ENCODE measurements at regions not wholly inside any gene's neighbourhood (a gene's known extent, or its start where the extent isn't known, plus 50 kb on each side); places are given as distances from the start of the nearest gene placed in this dataset.

DNA sequence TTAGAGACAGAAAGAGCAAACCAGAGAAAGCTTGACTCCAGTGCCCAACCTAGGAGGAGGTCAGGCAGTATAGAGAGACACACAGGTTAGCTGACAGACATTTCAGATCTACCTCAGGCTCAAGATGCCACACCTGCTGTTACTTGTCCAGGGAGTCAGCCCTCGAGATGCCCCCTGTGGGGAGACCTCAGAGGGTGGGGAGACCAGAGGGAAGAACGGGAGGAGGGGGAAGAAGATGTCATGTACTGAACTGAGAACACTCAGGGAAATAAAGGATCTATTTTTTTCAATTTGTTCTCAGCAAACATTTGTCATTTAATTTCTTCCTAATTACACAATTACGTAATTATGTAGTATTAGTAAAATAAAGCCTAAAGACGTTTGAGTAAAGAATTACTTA lies 196.3 kb upstream of the CADM1 start (continued):
- TF ChIP-seq OSR1 (CRISPR knock-in tag; IDR thresholded peaks at IDR 0.05): no peak
- TF ChIP-seq SNAI2 (CRISPR knock-in tag; IDR thresholded peaks at IDR 0.05): no peak
- no peak for TF ChIP-seq ZFP30 (CRISPR knock-in tag; IDR thresholded peaks at IDR 0.05)
- TF ChIP-seq TCF4 (CRISPR knock-in tag; IDR thresholded peaks at IDR 0.05; ENCODE audit: borderline replicate concordance): no peak
- TF ChIP-seq ZFP3 (CRISPR knock-in tag; IDR thresholded peaks at IDR 0.05): no peak

DNA sequence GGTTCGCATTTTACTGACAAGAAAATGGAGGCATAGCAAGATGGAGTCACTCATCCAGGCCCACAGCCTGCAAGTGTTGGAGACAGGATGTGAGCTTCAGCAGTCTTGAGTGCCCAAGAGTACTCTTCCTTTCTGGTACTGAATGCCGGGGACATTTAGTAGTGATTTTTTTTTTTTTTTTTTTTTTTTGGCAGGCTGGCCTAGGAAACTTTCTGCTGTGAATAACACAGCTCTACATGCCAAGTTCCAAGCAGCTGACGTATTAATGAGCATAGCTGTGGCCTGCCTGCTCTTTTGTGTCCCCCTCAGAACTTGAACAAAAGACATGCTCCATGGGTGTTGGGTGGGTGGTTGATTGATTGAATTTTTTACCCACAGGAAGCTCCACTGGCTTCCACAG lies 195.5 kb upstream of the CADM1 start:
- TF ChIP-seq PPARA (CRISPR knock-in tag; IDR thresholded peaks at IDR 0.05; ENCODE audit: borderline replicate concordance): no peak
- TF ChIP-seq POU6F1 (CRISPR knock-in tag; IDR thresholded peaks at IDR 0.05; ENCODE audit: borderline replicate concordance, low read depth): no peak
- no peak for TF ChIP-seq GLIS3 (CRISPR knock-in tag; IDR thresholded peaks at IDR 0.05)
- no peak for TF ChIP-seq ZFP30 (CRISPR knock-in tag; IDR thresholded peaks at IDR 0.05)
- no peak for TF ChIP-seq ARNTL (CRISPR knock-in tag; IDR thresholded peaks at IDR 0.05; ENCODE audit: borderline replicate concordance, low read depth)
- no peak for TF ChIP-seq TCF4 (CRISPR knock-in tag; IDR thresholded peaks at IDR 0.05; ENCODE audit: borderline replicate concordance)
- no peak for TF ChIP-seq SNAI2 (CRISPR knock-in tag; IDR thresholded peaks at IDR 0.05)
- no peak for TF ChIP-seq ZNF70 (CRISPR knock-in tag; IDR thresholded peaks at IDR 0.05)
- TF ChIP-seq TOX (CRISPR knock-in tag; IDR thresholded peaks at IDR 0.05; ENCODE audit: borderline replicate concordance): no peak
- no peak for TF ChIP-seq OSR1 (CRISPR knock-in tag; IDR thresholded peaks at IDR 0.05)
- no peak for TF ChIP-seq RARB (CRISPR knock-in tag; IDR thresholded peaks at IDR 0.05)
- TF ChIP-seq, protein P1, sequence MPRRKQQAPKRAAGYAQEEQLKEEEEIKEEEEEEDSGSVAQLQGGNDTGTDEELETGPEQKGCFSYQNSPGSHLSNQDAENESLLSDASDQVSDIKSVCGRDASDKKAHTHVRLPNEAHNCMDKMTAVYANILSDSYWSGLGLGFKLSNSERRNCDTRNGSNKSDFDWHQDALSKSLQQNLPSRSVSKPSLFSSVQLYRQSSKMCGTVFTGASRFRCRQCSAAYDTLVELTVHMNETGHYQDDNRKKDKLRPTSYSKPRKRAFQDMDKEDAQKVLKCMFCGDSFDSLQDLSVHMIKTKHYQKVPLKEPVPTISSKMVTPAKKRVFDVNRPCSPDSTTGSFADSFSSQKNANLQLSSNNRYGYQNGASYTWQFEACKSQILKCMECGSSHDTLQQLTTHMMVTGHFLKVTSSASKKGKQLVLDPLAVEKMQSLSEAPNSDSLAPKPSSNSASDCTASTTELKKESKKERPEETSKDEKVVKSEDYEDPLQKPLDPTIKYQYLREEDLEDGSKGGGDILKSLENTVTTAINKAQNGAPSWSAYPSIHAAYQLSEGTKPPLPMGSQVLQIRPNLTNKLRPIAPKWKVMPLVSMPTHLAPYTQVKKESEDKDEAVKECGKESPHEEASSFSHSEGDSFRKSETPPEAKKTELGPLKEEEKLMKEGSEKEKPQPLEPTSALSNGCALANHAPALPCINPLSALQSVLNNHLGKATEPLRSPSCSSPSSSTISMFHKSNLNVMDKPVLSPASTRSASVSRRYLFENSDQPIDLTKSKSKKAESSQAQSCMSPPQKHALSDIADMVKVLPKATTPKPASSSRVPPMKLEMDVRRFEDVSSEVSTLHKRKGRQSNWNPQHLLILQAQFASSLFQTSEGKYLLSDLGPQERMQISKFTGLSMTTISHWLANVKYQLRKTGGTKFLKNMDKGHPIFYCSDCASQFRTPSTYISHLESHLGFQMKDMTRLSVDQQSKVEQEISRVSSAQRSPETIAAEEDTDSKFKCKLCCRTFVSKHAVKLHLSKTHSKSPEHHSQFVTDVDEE (CRISPR knock-in tag; IDR thresholded peaks at IDR 0.05): no peak
- TF ChIP-seq, protein P2, sequence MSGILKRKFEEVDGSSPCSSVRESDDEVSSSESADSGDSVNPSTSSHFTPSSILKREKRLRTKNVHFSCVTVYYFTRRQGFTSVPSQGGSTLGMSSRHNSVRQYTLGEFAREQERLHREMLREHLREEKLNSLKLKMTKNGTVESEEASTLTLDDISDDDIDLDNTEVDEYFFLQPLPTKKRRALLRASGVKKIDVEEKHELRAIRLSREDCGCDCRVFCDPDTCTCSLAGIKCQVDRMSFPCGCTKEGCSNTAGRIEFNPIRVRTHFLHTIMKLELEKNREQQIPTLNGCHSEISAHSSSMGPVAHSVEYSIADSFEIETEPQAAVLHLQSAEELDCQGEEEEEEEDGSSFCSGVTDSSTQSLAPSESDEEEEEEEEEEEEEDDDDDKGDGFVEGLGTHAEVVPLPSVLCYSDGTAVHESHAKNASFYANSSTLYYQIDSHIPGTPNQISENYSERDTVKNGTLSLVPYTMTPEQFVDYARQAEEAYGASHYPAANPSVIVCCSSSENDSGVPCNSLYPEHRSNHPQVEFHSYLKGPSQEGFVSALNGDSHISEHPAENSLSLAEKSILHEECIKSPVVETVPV (CRISPR knock-in tag; IDR thresholded peaks at IDR 0.05): no peak
- TF ChIP-seq ZFP3 (CRISPR knock-in tag; IDR thresholded peaks at IDR 0.05): no peak
- no peak for TF ChIP-seq ESRRG (CRISPR knock-in tag; IDR thresholded peaks at IDR 0.05)
- no peak for TF ChIP-seq ZC3H10 (CRISPR knock-in tag; IDR thresholded peaks at IDR 0.05)
- TF ChIP-seq PATZ1 (CRISPR knock-in tag; IDR thresholded peaks at IDR 0.05; ENCODE audit: borderline replicate concordance): no peak
- no peak for TF ChIP-seq ISL1 (CRISPR knock-in tag; IDR thresholded peaks at IDR 0.05)
- no peak for TF ChIP-seq CSDC2 (CRISPR knock-in tag; IDR thresholded peaks at IDR 0.05)
- TF ChIP-seq ZNF565 (CRISPR knock-in tag; conservative IDR thresholded peaks at IDR 0.05; ENCODE audit: low read depth): no peak
- ATAC-seq: no peak

- no peak for ATAC-seq
- TF ChIP-seq ZNF565 (CRISPR knock-in tag; conservative IDR thresholded peaks at IDR 0.05; ENCODE audit: low read depth): no peak
- TF ChIP-seq, protein P1 (CRISPR knock-in tag; IDR thresholded peaks at IDR 0.05): no peak
- TF ChIP-seq RARB (CRISPR knock-in tag; IDR thresholded peaks at IDR 0.05): no peak
- TF ChIP-seq, protein P2 (CRISPR knock-in tag; IDR thresholded peaks at IDR 0.05): no peak
- TF ChIP-seq POU6F1 (CRISPR knock-in tag; IDR thresholded peaks at IDR 0.05; ENCODE audit: borderline replicate concordance, low read depth): no peak
- no peak for TF ChIP-seq ZC3H10 (CRISPR knock-in tag; IDR thresholded peaks at IDR 0.05)
- no peak for TF ChIP-seq ZFP30 (CRISPR knock-in tag; IDR thresholded peaks at IDR 0.05)
- TF ChIP-seq ZNF70 (CRISPR knock-in tag; IDR thresholded peaks at IDR 0.05): no peak
- TF ChIP-seq ZNF8 (CRISPR knock-in tag; IDR thresholded peaks at IDR 0.05): no peak
- TF ChIP-seq SNAI2 (CRISPR knock-in tag; IDR thresholded peaks at IDR 0.05): no peak
- TF ChIP-seq GLIS3 (CRISPR knock-in tag; IDR thresholded peaks at IDR 0.05): no peak
- TF ChIP-seq PPARA (CRISPR knock-in tag; IDR thresholded peaks at IDR 0.05; ENCODE audit: borderline replicate concordance): no peak
- no peak for TF ChIP-seq TCF4 (CRISPR knock-in tag; IDR thresholded peaks at IDR 0.05; ENCODE audit: borderline replicate concordance)
- TF ChIP-seq BACH2 (CRISPR knock-in tag; IDR thresholded peaks at IDR 0.05; ENCODE audit: borderline replicate concordance): no peak
Measured at GRCh38 chr11:115699326-115699725, 195.1 kb upstream of the CADM1 start.
